ENCODE measurements at regions not wholly inside any gene's neighbourhood (a gene's known extent, or its start where the extent isn't known, plus 50 kb on each side); places are given as distances from the start of the nearest gene placed in this dataset.

GRCh38 chr3:40843208-40843624, 318.5 kb downstream of the ZNF621 start:
- no peak overlapping the region for H3K4me3 ChIP-seq
- H3K27ac ChIP-seq: no peak overlapping the region
- no peak for TF ChIP-seq POLR2AphosphoS5 (IDR thresholded peaks at IDR 0.05)
- no peak for TF ChIP-seq CTCF (IDR thresholded peaks at IDR 0.05)
- TF ChIP-seq EP300 (IDR thresholded peaks at IDR 0.05): no peak
- TF ChIP-seq POLR2A (IDR thresholded peaks at IDR 0.05): no peak
- 38 to 77% (median 49%) methylated on average over 2 of the region's 2 CpGs for WGBS, 5 donors
- H3K9me3 ChIP-seq: no peaks in the 10 kb centered on the region
- H3K36me3 ChIP-seq: no peaks in the 10 kb centered on the region
- H3K27me3 ChIP-seq: no peaks in the 10 kb centered on the region
- peaks cover 0 to 4% (median 0%) of the 10 kb centered on the region in 4 donors for H3K4me1 ChIP-seq
- intact Hi-C loops (cut with DNase I; ENCODE audit: low total_unique reads): no loop called here
- no peak for DNase-seq

GRCh38 chr3:40843851-40844548, 319.2 kb downstream of the ZNF621 start:
- intact Hi-C loops (cut with DNase I; ENCODE audit: low total_unique reads): no loop called here
- no peak overlapping the region for H3K27ac ChIP-seq

GRCh38 chr3:40844896-40845295, 320.1 kb downstream of the ZNF621 start:
- Histone ChIP-seq H3K36me3 (no peaks in the 10 kb centered on the region), H3K27me3 (no peaks in the 10 kb centered on the region), H3K27ac (no peak overlapping the region), H3K4me1 (peaks cover 0 to 4% (median 0%) of the 10 kb centered on the region in 4 donors), H3K9me3 (no peaks in the 10 kb centered on the region), H3K4me3 (no peak overlapping the region)
- 87 to 97% (median 96%) methylated on average over 2 of the region's 2 CpGs for WGBS, 5 donors
- DNase-seq: no peak
- intact Hi-C loops (cut with DNase I; ENCODE audit: low total_unique reads): no loop called here
- no peak for TF ChIP-seq POLR2AphosphoS5 (IDR thresholded peaks at IDR 0.05)
- TF ChIP-seq EP300 (IDR thresholded peaks at IDR 0.05): no peak
- no peak for TF ChIP-seq CTCF (IDR thresholded peaks at IDR 0.05)

More at GRCh38 chr3:40843851-40844548, 319.2 kb downstream of the ZNF621 start:
- TF ChIP-seq EP300 (IDR thresholded peaks at IDR 0.05) (no peak), CTCF (IDR thresholded peaks at IDR 0.05) (no peak), POLR2A (IDR thresholded peaks at IDR 0.05) (no peak), POLR2AphosphoS5 (IDR thresholded peaks at IDR 0.05) (no peak)
- no peak for DNase-seq
- H3K36me3 ChIP-seq: no peaks in the 10 kb centered on the region
- H3K4me3 ChIP-seq: no peak overlapping the region
- peaks cover 0 to 4% (median 0%) of the 10 kb centered on the region in 4 donors for H3K4me1 ChIP-seq
- H3K27me3 ChIP-seq: no peaks in the 10 kb centered on the region
- H3K9me3 ChIP-seq: no peaks in the 10 kb centered on the region
- WGBS, 5 donors: 64 to 76% (median 67%) methylated on average over 7 of the region's 7 CpGs

- no peaks in the 10 kb centered on the region for H3K36me3 ChIP-seq
- TF ChIP-seq EP300 (IDR thresholded peaks at IDR 0.05) (no peak), POLR2A (IDR thresholded peaks at IDR 0.05) (no peak), CTCF (IDR thresholded peaks at IDR 0.05) (no peak), POLR2AphosphoS5 (IDR thresholded peaks at IDR 0.05) (no peak)
- DNase-seq: no peak
- H3K4me1 ChIP-seq: peaks cover 0 to 4% (median 0%) of the 10 kb centered on the region in 4 donors
- H3K27me3 ChIP-seq: no peaks in the 10 kb centered on the region
- intact Hi-C loops (cut with DNase I; ENCODE audit: low total_unique reads): no loop called here
- no peak overlapping the region for H3K4me3 ChIP-seq
- no peaks in the 10 kb centered on the region for H3K9me3 ChIP-seq
- no peak overlapping the region for H3K27ac ChIP-seq
- 69 to 100% (median 98%) methylated on average over 1 of the region's 1 CpG for WGBS, 5 donors
These were observed 320.7 kb downstream of the ZNF621 start for GRCh38 chr3:40845447-40845846.
